NB4 (cell line): ENCODE measurements at regions not wholly inside any gene's neighbourhood (a gene's known extent, or its start where the extent isn't known, plus 50 kb on each side); places are given as distances from the start of the nearest gene placed in this dataset.

ENCODE experiments used
- CTCF ChIP-seq: IDR thresholded peaks from one replicate; pipeline ENCODE4 v1.5.1; 2012; ENCODE audit warnings: low read depth, low read length
- MAX ChIP-seq: IDR thresholded peaks from 2 replicates; pipeline ENCODE4 v1.6.1; 2011; ENCODE audit warnings: low read depth, low read length
- MYC ChIP-seq: IDR thresholded peaks from 2 replicates; pipeline ENCODE4 v1.6.1; 2011; ENCODE audit warnings: low read depth, low read length
- POLR2A ChIP-seq: IDR thresholded peaks from 2 replicates; pipeline ENCODE4 v1.6.1; 2011; ENCODE audit warnings: mild to moderate bottlenecking; ENCODE audit not compliant: insufficient read length; ENCODE audit errors: extremely low read depth

- TF ChIP-seq CTCF, result no peak
- TF ChIP-seq POLR2A, result no peak
- no peak for TF ChIP-seq MAX
- TF ChIP-seq MYC, result no peak
These were observed 568.7 kb upstream of the RGMB start for GRCh38 chr5:98204798-98205197.
